ENCODE measurements at regions not wholly inside any gene's neighbourhood (a gene's known extent, or its start where the extent isn't known, plus 50 kb on each side); places are given as distances from the start of the nearest gene placed in this dataset.

DNA sequence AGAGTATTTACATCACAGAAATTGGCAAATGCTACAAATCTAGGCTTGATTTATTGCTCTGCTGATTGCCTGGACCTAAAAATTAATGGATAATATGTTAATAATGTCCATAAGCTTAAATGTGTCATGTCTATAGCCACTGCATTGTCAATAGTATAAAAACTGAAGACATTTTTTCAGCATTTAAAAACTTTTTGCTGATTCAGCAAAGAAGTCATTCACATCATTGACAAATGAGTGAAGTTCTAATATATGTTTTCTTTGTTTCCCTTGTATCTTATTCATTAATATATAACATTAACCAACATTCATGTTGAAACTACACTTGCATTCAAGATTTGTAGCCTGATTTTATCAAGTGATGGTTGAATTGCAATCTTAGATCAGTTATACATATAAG, 214.7 kb upstream of the XYLT1 start:
- DNase-seq, result no peak
- Histone ChIP-seq H3K9me3 (no peaks in the 10 kb centered on the region), H3K36me3 (ENCODE audit: low read depth, missing control alignments) (no peaks in the 10 kb centered on the region), H3K4me3 (no peak overlapping the region), H3K4me1 (no peaks in the 10 kb centered on the region), H3K27me3 (no peaks in the 10 kb centered on the region), H3K27ac (no peak overlapping the region)
- intact Hi-C loops (cut with DNase I; ENCODE audit: low total_unique reads), result no loop called here
- TF ChIP-seq CTCF (IDR thresholded peaks at IDR 0.05), result no peak
- no peak for TF ChIP-seq POLR2A (IDR thresholded peaks at IDR 0.05)

GRCh38 chr16:17683281-17683680, 212.5 kb upstream of the XYLT1 start:
- H3K27ac ChIP-seq, result no peak overlapping the region
- no peaks in the 10 kb centered on the region for H3K27me3 ChIP-seq
- no peaks in the 10 kb centered on the region for H3K4me1 ChIP-seq
- WGBS, 2 donors, result 44 to 46% methylated on average over 3 of the region's 3 CpGs
- TF ChIP-seq CTCF (IDR thresholded peaks at IDR 0.05), result no peak
- no peak for TF ChIP-seq POLR2A (IDR thresholded peaks at IDR 0.05)
- no peaks in the 10 kb centered on the region for H3K36me3 ChIP-seq (ENCODE audit: low read depth, missing control alignments)
- H3K4me3 ChIP-seq, result no peak overlapping the region
- DNase-seq, result no peak
- intact Hi-C loops (cut with DNase I; ENCODE audit: low total_unique reads), result no loop called here
- no peaks in the 10 kb centered on the region for H3K9me3 ChIP-seq

- H3K36me3 ChIP-seq (ENCODE audit: low read depth, missing control alignments), result no peaks in the 10 kb centered on the region
- TF ChIP-seq CTCF (IDR thresholded peaks at IDR 0.05), result no peak
- no peak for TF ChIP-seq POLR2A (IDR thresholded peaks at IDR 0.05)
- H3K9me3 ChIP-seq, result no peaks in the 10 kb centered on the region
- DNase-seq, result no peak
- intact Hi-C loops (cut with DNase I; ENCODE audit: low total_unique reads), result no loop called here
- WGBS, 2 donors, result 84 to 99% methylated on average over 3 of the region's 3 CpGs
- no peaks in the 10 kb centered on the region for H3K27me3 ChIP-seq
- H3K27ac ChIP-seq, result no peak overlapping the region
- H3K4me1 ChIP-seq, result no peaks in the 10 kb centered on the region
- no peak overlapping the region for H3K4me3 ChIP-seq
Observed at GRCh38 chr16:17676171-17676570, 205.4 kb upstream of the XYLT1 start.

DNA sequence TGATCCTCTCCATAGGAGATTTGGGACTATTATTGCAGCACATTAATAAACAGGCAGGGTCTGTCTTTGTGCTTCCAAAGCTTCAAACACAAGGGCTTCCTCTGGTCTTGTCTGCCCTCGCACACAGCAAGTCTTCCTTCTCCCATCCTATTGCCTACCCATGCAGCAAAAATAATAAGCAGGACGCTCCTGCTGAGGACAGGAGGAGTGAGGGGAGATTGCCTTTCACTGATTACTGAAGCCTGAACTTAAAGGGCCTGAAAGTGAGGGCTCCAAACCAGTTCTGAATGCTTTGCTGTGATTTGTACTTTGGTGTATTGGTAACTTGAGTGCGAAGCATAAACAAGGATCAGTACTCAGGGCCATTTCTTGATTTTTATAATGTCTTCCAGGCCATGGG, 197.6 kb upstream of the XYLT1 start:
- 70 to 90% methylated on average over 3 of the region's 3 CpGs for WGBS, 2 donors
- H3K4me1 ChIP-seq, result no peaks in the 10 kb centered on the region
- H3K27ac ChIP-seq, result no peak overlapping the region
- DNase-seq, result no peak
- no peak overlapping the region for H3K4me3 ChIP-seq
- no peaks in the 10 kb centered on the region for H3K9me3 ChIP-seq
- intact Hi-C loops (cut with DNase I; ENCODE audit: low total_unique reads), result no loop called here
- H3K36me3 ChIP-seq (ENCODE audit: low read depth, missing control alignments), result no peaks in the 10 kb centered on the region
- no peaks in the 10 kb centered on the region for H3K27me3 ChIP-seq
- TF ChIP-seq CTCF (IDR thresholded peaks at IDR 0.05) (no peak), POLR2A (IDR thresholded peaks at IDR 0.05) (no peak)

DNA sequence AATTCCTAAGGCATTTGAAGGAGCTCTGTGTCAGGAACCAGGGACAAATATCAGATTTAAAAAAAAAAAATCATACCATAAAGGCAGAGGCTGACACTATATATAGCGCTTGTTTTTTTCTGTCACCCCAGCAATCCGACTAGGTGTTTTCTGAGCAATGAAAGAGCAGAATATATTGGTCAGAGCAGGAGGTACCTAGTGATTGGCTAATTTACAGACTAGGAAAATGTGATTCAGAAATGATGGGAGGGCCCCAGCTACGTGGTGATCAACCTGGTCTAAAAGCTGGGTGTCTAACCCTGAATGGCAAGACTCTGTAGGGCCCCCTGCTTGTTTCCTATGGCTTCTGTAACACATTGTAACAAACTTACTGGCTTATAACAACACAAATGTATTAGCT, 195.5 kb upstream of the XYLT1 start:
- intact Hi-C loops (cut with DNase I; ENCODE audit: low total_unique reads), result no loop called here
- DNase-seq, result no peak
- no peak overlapping the region for H3K27ac ChIP-seq
- TF ChIP-seq CTCF (IDR thresholded peaks at IDR 0.05) (no peak), POLR2A (IDR thresholded peaks at IDR 0.05) (no peak)
- H3K36me3 ChIP-seq (ENCODE audit: low read depth, missing control alignments), result no peaks in the 10 kb centered on the region
- no peaks in the 10 kb centered on the region for H3K4me1 ChIP-seq
- H3K27me3 ChIP-seq, result no peaks in the 10 kb centered on the region
- H3K4me3 ChIP-seq, result no peak overlapping the region
- 67 to 74% methylated on average over 3 of the region's 3 CpGs for WGBS, 2 donors
- H3K9me3 ChIP-seq, result no peaks in the 10 kb centered on the region
